ENCODE measurements at regions not wholly inside any gene's neighbourhood (a gene's known extent, or its start where the extent isn't known, plus 50 kb on each side); places are given as distances from the start of the nearest gene placed in this dataset.
"Not testable (repeated sequence)": the region's sequence is repeated elsewhere in the genome, so short reads cannot be mapped to it uniquely, and the experiment has no call there.

DNA sequence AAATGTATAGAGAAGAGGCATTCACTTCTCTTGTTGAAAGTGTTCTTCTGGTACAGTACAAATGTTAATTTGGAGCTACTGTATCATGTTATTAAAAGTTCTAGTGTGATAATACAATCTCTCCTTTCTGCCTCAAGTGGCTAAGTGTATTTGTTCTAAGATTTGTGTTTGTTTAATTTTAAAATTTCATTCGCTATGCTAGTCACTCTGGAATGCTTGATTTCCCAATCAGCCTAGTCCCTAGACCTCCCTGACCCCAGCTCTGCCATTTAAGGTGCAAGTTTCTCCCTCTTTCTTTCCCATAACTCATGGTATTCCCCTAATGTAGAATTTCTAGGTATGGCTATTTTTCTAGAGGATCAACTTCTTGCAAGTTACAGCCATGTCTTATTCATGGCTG lies 817.4 kb downstream of the STIM2 start:
- CTCF ChIA-PET, result no interaction called here
- no peak for DNase-seq
- Mint-ChIP-seq H3K4me3 (no peak overlapping the region), H3K4me1 (ENCODE audit: low read depth) (no peaks in the 10 kb centered on the region), H3K27me3 (ENCODE audit: low read depth) (no peaks in the 10 kb centered on the region), H3K27ac (no peak overlapping the region), H3K9me3 (peaks cover 2% of the 10 kb centered on the region), H3K36me3 (ENCODE audit: low read depth) (no peaks in the 10 kb centered on the region)
- intact Hi-C loops (cut with micrococcal nuclease), result loop anchor here (10.0 kb wide), 1 partner anchor 633 kb away; no protein-coding TSS in a partner anchor

DNA sequence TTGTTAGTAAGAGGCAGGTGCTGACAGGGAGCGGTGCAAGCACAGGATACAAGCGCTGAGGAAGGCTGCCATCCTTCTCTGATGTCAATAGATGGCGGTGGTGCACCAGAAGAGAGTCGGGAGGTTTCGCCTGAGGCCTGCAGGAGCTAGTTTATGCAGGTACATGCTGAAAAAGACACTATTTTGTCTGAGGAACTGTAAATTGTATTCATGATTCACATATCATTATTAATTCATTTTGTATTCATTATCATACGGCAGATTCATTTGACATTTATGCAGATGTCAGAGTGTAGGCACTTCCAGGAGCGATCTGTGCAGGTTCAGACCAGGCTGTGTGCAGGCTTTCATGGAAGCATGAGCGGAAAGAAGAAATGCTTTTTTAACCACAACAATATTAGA lies 824.0 kb downstream of the STIM2 start:
- peaks cover 5% of the 10 kb centered on the region for H3K9me3 Mint-ChIP-seq
- CTCF ChIA-PET, result interaction anchor here (0.7 kb wide), 1 partner anchor 559 kb away, joined by 3 read pairs; no protein-coding TSS in a partner anchor
- intact Hi-C loops (cut with micrococcal nuclease), result no loop called here
- no peaks in the 10 kb centered on the region for H3K36me3 Mint-ChIP-seq (ENCODE audit: low read depth)
- peak; percentile 39 for DNase-seq
- H3K27ac Mint-ChIP-seq, result no peak overlapping the region
- no peaks in the 10 kb centered on the region for H3K4me1 Mint-ChIP-seq (ENCODE audit: low read depth)
- no peaks in the 10 kb centered on the region for H3K27me3 Mint-ChIP-seq (ENCODE audit: low read depth)
- H3K4me3 Mint-ChIP-seq, result no peak overlapping the region

GRCh38 chr4:27685091-27685490 lies 824.5 kb downstream of the STIM2 start:
- Mint-ChIP-seq H3K36me3 (ENCODE audit: low read depth) (no peaks in the 10 kb centered on the region), H3K4me3 (no peak overlapping the region), H3K27me3 (ENCODE audit: low read depth) (no peaks in the 10 kb centered on the region), H3K27ac (no peak overlapping the region), H3K9me3 (peaks cover 5% of the 10 kb centered on the region), H3K4me1 (ENCODE audit: low read depth) (no peaks in the 10 kb centered on the region)
- CTCF ChIA-PET, result interaction anchor here (0.7 kb wide), 1 partner anchor 9 kb away, joined by 4 read pairs; no protein-coding TSS in a partner anchor
- intact Hi-C loops (cut with micrococcal nuclease), result no loop called here
- DNase-seq, result no peak

DNA sequence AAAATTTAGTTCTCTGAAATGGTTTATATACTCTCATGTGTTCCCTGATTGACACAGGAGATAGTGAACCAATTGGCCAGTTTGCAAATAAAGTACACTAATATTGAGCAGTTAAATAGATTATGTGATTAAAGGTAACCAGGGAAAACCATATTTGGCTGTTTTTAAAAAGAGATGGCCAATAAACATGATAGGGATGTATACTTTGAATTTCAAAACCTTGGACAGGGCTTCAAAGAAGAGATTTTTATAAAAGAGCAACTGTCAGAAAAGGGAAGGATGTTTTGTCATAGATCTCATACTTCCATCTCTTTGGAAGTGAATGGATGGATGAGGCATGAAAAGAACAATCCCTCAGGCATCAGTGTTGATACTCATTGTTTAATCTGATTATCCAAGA lies 825.3 kb downstream of the STIM2 start:
- CTCF ChIA-PET, result interaction anchor here (0.7 kb wide), 1 partner anchor 8 kb away, joined by 4 read pairs; no protein-coding TSS in a partner anchor
- Mint-ChIP-seq H3K4me1 (ENCODE audit: low read depth) (no peaks in the 10 kb centered on the region), H3K27me3 (ENCODE audit: low read depth) (no peaks in the 10 kb centered on the region), H3K36me3 (ENCODE audit: low read depth) (no peaks in the 10 kb centered on the region), H3K9me3 (peaks cover 5% of the 10 kb centered on the region), H3K27ac (no peak overlapping the region), H3K4me3 (no peak overlapping the region)
- intact Hi-C loops (cut with micrococcal nuclease), result no loop called here
- no peak for DNase-seq

- intact Hi-C loops (cut with micrococcal nuclease), result no loop called here
- no peak overlapping the region for H3K27ac Mint-ChIP-seq
- H3K4me1 Mint-ChIP-seq (ENCODE audit: low read depth), result no peaks in the 10 kb centered on the region
- no peak overlapping the region for H3K4me3 Mint-ChIP-seq
- no peak for DNase-seq
- H3K27me3 Mint-ChIP-seq (ENCODE audit: low read depth), result no peaks in the 10 kb centered on the region
- CTCF ChIA-PET, result interaction anchor here (0.6 kb wide), 1 partner anchor 55 kb away, joined by 3 read pairs; no protein-coding TSS in a partner anchor
- peaks cover 5% of the 10 kb centered on the region for H3K9me3 Mint-ChIP-seq
- H3K36me3 Mint-ChIP-seq (ENCODE audit: low read depth), result no peaks in the 10 kb centered on the region
These were observed 831.5 kb downstream of the STIM2 start for GRCh38 chr4:27692158-27692557.

DNA sequence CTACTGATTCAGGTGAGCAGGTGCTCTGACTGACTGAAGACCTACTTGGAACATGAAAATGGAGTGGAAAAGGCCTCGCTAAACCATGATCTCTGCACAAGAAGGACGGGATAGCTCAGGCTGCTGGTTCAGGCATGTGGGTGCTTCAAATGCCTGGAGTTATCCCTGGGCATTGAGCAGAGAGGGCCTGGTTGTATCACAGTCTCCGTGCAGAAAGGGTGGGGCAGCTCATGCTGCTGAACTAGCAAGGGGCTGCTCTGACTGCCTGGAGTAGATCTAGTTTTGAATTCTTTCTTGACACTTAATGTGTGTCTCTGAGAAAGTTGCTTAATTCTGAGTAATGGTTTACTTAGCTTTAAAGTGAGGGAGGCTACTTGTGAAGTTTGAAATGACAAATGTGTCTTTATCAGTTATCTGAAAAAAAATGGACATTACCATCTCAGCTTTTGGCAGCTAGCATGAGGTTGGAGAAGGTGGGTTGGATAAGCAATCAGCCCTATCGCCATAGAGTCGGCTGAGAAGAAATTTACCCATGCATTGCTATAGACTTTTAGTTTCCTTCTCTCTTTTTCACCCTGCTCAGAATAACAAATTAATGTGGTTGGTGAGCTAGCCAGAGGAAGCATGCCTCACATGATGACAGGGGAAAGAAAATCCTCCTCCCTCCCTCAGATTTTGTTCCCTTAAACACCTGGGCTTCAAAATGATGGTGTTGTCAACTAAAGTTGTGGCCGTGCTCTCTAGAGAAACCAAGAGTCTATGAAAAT lies 832.4 kb downstream of the STIM2 start:
- DNase-seq, result no peak
- CTCF ChIA-PET, result interaction anchor here (0.6 kb wide), 2 partner anchors 8 to 91 kb away, joined by 4 to 5 read pairs; no protein-coding TSS in a partner anchor
- peaks cover 5% of the 10 kb centered on the region for H3K9me3 Mint-ChIP-seq
- H3K4me1 Mint-ChIP-seq (ENCODE audit: low read depth), result no peaks in the 10 kb centered on the region
- intact Hi-C loops (cut with micrococcal nuclease), result no loop called here
- no peaks in the 10 kb centered on the region for H3K27me3 Mint-ChIP-seq (ENCODE audit: low read depth)
- no peak overlapping the region for H3K4me3 Mint-ChIP-seq
- H3K27ac Mint-ChIP-seq, result no peak overlapping the region
- H3K36me3 Mint-ChIP-seq (ENCODE audit: low read depth), result no peaks in the 10 kb centered on the region

GRCh38 chr4:27696257-27696656 lies 835.6 kb downstream of the STIM2 start:
- H3K4me3 Mint-ChIP-seq; H3K27ac Mint-ChIP-seq; H3K27me3 Mint-ChIP-seq (ENCODE audit: low read depth); H3K4me1 Mint-ChIP-seq (ENCODE audit: low read depth); H3K9me3 Mint-ChIP-seq; intact Hi-C loops (cut with micrococcal nuclease); H3K36me3 Mint-ChIP-seq (ENCODE audit: low read depth); DNase-seq; CTCF ChIA-PET: not testable (repeated sequence)

GRCh38 chr4:27701606-27702005 lies 841.0 kb downstream of the STIM2 start:
- Mint-ChIP-seq H3K4me1 (ENCODE audit: low read depth) (no peaks in the 10 kb centered on the region), H3K27ac (no peak overlapping the region), H3K36me3 (ENCODE audit: low read depth) (no peaks in the 10 kb centered on the region), H3K27me3 (ENCODE audit: low read depth) (no peaks in the 10 kb centered on the region), H3K9me3 (peaks cover 3% of the 10 kb centered on the region), H3K4me3 (no peak overlapping the region)
- no peak for DNase-seq
- intact Hi-C loops (cut with micrococcal nuclease), result no loop called here
- CTCF ChIA-PET, result no interaction called here

GRCh38 chr4:27702730-27703431 lies 842.2 kb downstream of the STIM2 start:
- Mint-ChIP-seq H3K27ac (no peak overlapping the region), H3K4me1 (ENCODE audit: low read depth) (no peaks in the 10 kb centered on the region), H3K4me3 (no peak overlapping the region), H3K36me3 (ENCODE audit: low read depth) (no peaks in the 10 kb centered on the region), H3K27me3 (ENCODE audit: low read depth) (no peaks in the 10 kb centered on the region), H3K9me3 (peaks cover 5% of the 10 kb centered on the region)
- DNase-seq, result no peak
- CTCF ChIA-PET, result no interaction called here
- intact Hi-C loops (cut with micrococcal nuclease), result no loop called here

- intact Hi-C loops (cut with micrococcal nuclease), result no loop called here
- DNase-seq, result no peak
- Mint-ChIP-seq H3K9me3 (peaks cover 5% of the 10 kb centered on the region), H3K27ac (no peak overlapping the region), H3K36me3 (ENCODE audit: low read depth) (no peaks in the 10 kb centered on the region), H3K4me1 (ENCODE audit: low read depth) (no peaks in the 10 kb centered on the region), H3K27me3 (ENCODE audit: low read depth) (no peaks in the 10 kb centered on the region), H3K4me3 (no peak overlapping the region)
- CTCF ChIA-PET, result no interaction called here
These were observed 843.1 kb downstream of the STIM2 start for GRCh38 chr4:27703771-27704170.

GRCh38 chr4:27711041-27711440 lies 850.4 kb downstream of the STIM2 start:
- DNase-seq, result no peak
- H3K27me3 Mint-ChIP-seq (ENCODE audit: low read depth), result no peaks in the 10 kb centered on the region
- H3K36me3 Mint-ChIP-seq (ENCODE audit: low read depth), result no peaks in the 10 kb centered on the region
- CTCF ChIA-PET, result no interaction called here
- peaks cover 6% of the 10 kb centered on the region for H3K9me3 Mint-ChIP-seq
- intact Hi-C loops (cut with micrococcal nuclease), result no loop called here
- H3K4me3 Mint-ChIP-seq, result no peak overlapping the region
- H3K4me1 Mint-ChIP-seq (ENCODE audit: low read depth), result no peaks in the 10 kb centered on the region
- H3K27ac Mint-ChIP-seq, result no peak overlapping the region

GRCh38 chr4:27714073-27714472 lies 853.4 kb downstream of the STIM2 start:
- no peaks in the 10 kb centered on the region for H3K36me3 Mint-ChIP-seq (ENCODE audit: low read depth)
- no peak for DNase-seq
- CTCF ChIA-PET, result no interaction called here
- H3K27me3 Mint-ChIP-seq (ENCODE audit: low read depth), result no peaks in the 10 kb centered on the region
- no peaks in the 10 kb centered on the region for H3K4me1 Mint-ChIP-seq (ENCODE audit: low read depth)
- no peak overlapping the region for H3K27ac Mint-ChIP-seq
- no peak overlapping the region for H3K4me3 Mint-ChIP-seq
- intact Hi-C loops (cut with micrococcal nuclease), result no loop called here
- peaks cover 3% of the 10 kb centered on the region for H3K9me3 Mint-ChIP-seq
